Lung (tissue), 9 donors: ENCODE measurements at regions not wholly inside any gene's neighbourhood (a gene's known extent, or its start where the extent isn't known, plus 50 kb on each side); places are given as distances from the start of the nearest gene placed in this dataset.
A peak's percentile ranks its signal among the peaks of the same experiment; 100 is the strongest.
"Not testable (repeated sequence)": the region's sequence is repeated elsewhere in the genome, so short reads cannot be mapped to it uniquely, and the experiment has no call there.

ENCODE experiments used
- ATAC-seq: fragments of 200-7000 bp; cut with Tn5 transposase; one replicate; pipeline ENCODE4 v1.9.1; 2020; ENCODE audit warnings: moderate number of reproducible peaks; ENCODE audit not compliant: insufficient read depth, low FRiP score
- DNase-seq, 3 donors: peaks; one replicate each; pipeline ENCODE4 v3.0.0-alpha.2; 2013 to 2017
- H3K27ac ChIP-seq, 2 donors: one replicate each; pipeline ENCODE4 v1.5.1; 2013; ENCODE audit warnings: mild to moderate bottlenecking in 2 of 2, moderate library complexity in 2 of 2, control low read depth in 1 of 2, inconsistent platforms in 1 of 2, low read depth in 1 of 2, low read length in 1 of 2
- H3K27me3 ChIP-seq, 3 donors: one replicate each; pipeline ENCODE4 v1.5.1; 2013; ENCODE audit warnings: low read length in 2 of 3; ENCODE audit not compliant: control insufficient read depth in 3 of 3, insufficient read depth in 3 of 3
- H3K36me3 ChIP-seq, 4 donors: one replicate each; pipeline ENCODE4 v1.5.1; 2013; ENCODE audit warnings: low read length in 4 of 4, mild to moderate bottlenecking in 1 of 4, moderate library complexity in 1 of 4; ENCODE audit not compliant: control insufficient read depth in 4 of 4, insufficient read depth in 4 of 4
- H3K4me1 ChIP-seq, 5 donors: one replicate each; pipeline ENCODE4 v1.5.1; 2013; ENCODE audit warnings: low read length in 5 of 5, mild to moderate bottlenecking in 2 of 5, moderate library complexity in 1 of 5; ENCODE audit not compliant: control insufficient read depth in 5 of 5, insufficient read depth in 5 of 5
- H3K4me3 ChIP-seq: one replicate; pipeline ENCODE4 v1.5.1; 2013; ENCODE audit warnings: mild to moderate bottlenecking, control low read depth, moderate library complexity
- H3K9ac ChIP-seq, 2 donors: one replicate each; pipeline ENCODE4 v1.5.1; 2013; ENCODE audit warnings: low read length in 2 of 2, control low read depth in 1 of 2; ENCODE audit not compliant: insufficient read depth in 1 of 2
- H3K9me3 ChIP-seq, 4 donors: one replicate each; pipeline ENCODE4 v1.5.1; 2013; ENCODE audit warnings: low read length in 3 of 4, mild to moderate bottlenecking in 1 of 4, moderate library complexity in 1 of 4; ENCODE audit not compliant: control insufficient read depth in 4 of 4, insufficient read depth in 3 of 4
- WGBS, 2 donors: extraction: QIAGEN DNeasy Blood & Tissue Kit; methylation state at CpG; one replicate each; pipeline ENCODE4 v1.1.7; 2013; 5-methylcytosine and 5-hydroxymethylcytosine counted together
- donor health status: Bipolar disorder and iron deficiency.
- donor health status: healthy.
- donor health status: DM: yes; HTN: yes; CAD: no.

- H3K9ac ChIP-seq, H3K36me3 ChIP-seq, H3K4me3 ChIP-seq, H3K9me3 ChIP-seq, ATAC-seq, H3K4me1 ChIP-seq, H3K27ac ChIP-seq, H3K27me3 ChIP-seq, DNase-seq: not testable (repeated sequence)
- WGBS, 2 donors: 57 to 61% methylated on average over 4 of the region's 4 CpGs
These were observed 64.0 kb downstream of the OR4F15 start for GRCh38 chr15:101876031-101876430.

GRCh38 chr15:101877649-101878048 lies 65.6 kb downstream of the OR4F15 start:
- not testable (repeated sequence) for H3K9me3 ChIP-seq, H3K9ac ChIP-seq, H3K27me3 ChIP-seq, DNase-seq, ATAC-seq, H3K27ac ChIP-seq, H3K4me1 ChIP-seq, H3K4me3 ChIP-seq, H3K36me3 ChIP-seq
- WGBS, 2 donors: 4 to 5% methylated on average over 3 of the region's 3 CpGs

GRCh38 chr15:101912349-101913287 lies 100.6 kb downstream of the OR4F15 start:
- peak in 1 of 3 donors; percentile 0 for DNase-seq
- H3K4me1 ChIP-seq, H3K36me3 ChIP-seq, H3K27ac ChIP-seq, H3K9ac ChIP-seq, H3K27me3 ChIP-seq, H3K4me3 ChIP-seq, H3K9me3 ChIP-seq: not testable (repeated sequence)
- 54 to 76% methylated on average over 2 to 3 of the region's 5 CpGs for WGBS, 2 donors
- peak; percentile 72 for ATAC-seq

- ATAC-seq, H3K27me3 ChIP-seq, H3K4me1 ChIP-seq, H3K27ac ChIP-seq, DNase-seq, H3K9me3 ChIP-seq, H3K4me3 ChIP-seq, H3K36me3 ChIP-seq, H3K9ac ChIP-seq: not testable (repeated sequence)
- WGBS, 2 donors: 60% methylated on average over 1 of the region's 2 CpGs; no CpG with 5 or more reads in 1 of the 2 donors
These were observed 112.6 kb downstream of the OR4F15 start for GRCh38 chr15:101924554-101924953.

DNA sequence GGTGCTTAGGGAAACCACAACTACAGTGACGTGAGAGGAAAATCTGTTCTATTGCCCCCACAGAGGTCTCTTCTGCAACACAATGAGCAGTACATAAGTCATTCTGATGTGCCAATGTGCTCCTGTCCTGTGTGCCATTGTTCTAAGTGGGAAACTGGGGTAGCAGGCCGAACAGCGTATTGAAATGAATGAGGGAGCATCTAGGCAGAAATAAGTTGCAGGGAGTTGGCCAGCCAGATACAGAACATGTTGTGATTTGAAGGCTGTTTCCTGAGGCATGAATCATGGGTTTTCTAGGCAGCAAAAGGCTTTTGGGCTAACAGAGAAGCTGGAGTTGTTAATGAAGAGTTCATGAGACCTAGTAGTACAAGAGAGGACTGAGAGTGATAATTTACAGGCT lies 122.5 kb downstream of the OR4F15 start:
- not testable (repeated sequence) for H3K9ac ChIP-seq, H3K36me3 ChIP-seq, H3K9me3 ChIP-seq, H3K27ac ChIP-seq, ATAC-seq, H3K27me3 ChIP-seq, DNase-seq, H3K4me1 ChIP-seq, H3K4me3 ChIP-seq
- WGBS, 2 donors: no CpG with 5 or more reads among the region's 3 CpGs

DNA sequence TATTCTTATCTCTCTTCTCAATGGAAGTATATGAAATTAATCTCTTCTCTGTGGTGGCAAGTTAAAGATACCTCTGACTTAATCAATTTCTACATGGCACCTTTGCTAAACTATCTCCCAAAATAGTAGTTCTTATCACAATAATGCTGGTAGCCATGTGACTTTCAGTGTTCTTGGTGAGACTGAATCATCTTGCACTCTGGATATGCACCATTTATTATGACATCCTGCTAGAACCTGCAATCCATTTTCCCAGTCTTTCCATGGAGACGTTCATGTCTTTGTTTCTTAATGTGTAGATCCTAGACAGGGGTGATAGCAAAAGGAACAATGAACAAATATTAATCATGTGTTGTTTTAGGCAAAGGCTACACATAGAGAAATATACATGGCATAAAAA lies 125.4 kb downstream of the OR4F15 start:
- not testable (repeated sequence) for H3K4me3 ChIP-seq, H3K4me1 ChIP-seq, H3K36me3 ChIP-seq, H3K27ac ChIP-seq, H3K9ac ChIP-seq, H3K27me3 ChIP-seq, ATAC-seq, DNase-seq, H3K9me3 ChIP-seq
- no CpG with 5 or more reads among the region's 1 CpG for WGBS, 2 donors

DNA sequence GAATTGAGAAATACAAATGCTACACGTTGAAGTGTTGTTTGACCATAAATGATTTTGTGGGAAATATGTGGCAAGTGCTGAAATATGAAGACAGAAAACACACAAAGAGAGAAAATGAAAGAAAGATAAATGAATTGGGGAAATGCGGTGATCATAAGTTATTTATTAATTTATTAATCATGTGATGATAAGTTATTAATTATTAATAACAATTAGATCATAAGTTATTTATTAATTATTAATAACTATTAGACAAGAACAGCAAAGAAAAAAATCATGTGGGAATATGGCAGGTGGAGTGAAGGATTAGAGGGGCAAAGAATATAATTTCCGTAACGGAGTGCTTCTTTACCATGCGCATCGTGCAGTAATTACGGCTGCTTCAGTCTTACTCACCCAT lies 126.6 kb downstream of the OR4F15 start:
- H3K27me3 ChIP-seq, H3K27ac ChIP-seq, H3K36me3 ChIP-seq, H3K4me1 ChIP-seq, H3K9ac ChIP-seq, ATAC-seq, H3K4me3 ChIP-seq, DNase-seq, H3K9me3 ChIP-seq: not testable (repeated sequence)
- WGBS, 2 donors: 90 to 99% methylated on average over 4 to 5 of the region's 7 CpGs

GRCh38 chr15:101945896-101946295 lies 133.9 kb downstream of the OR4F15 start:
- not testable (repeated sequence) for H3K4me1 ChIP-seq, H3K27ac ChIP-seq, H3K27me3 ChIP-seq, H3K36me3 ChIP-seq, ATAC-seq, DNase-seq, H3K9me3 ChIP-seq, H3K9ac ChIP-seq, H3K4me3 ChIP-seq
- 78 to 89% methylated on average over 2 of the region's 2 CpGs for WGBS, 2 donors
